Activated CD8-positive, alpha-beta T cell treated with anti-CD3 and anti-CD28 coated beads, Interleukin-2, amount 10 ng/mL, durations not matched to agents 7 days and 5 days (primary cell): ENCODE measurements at regions not wholly inside any gene's neighbourhood (a gene's known extent, or its start where the extent isn't known, plus 50 kb on each side); places are given as distances from the start of the nearest gene placed in this dataset.
A peak's percentile ranks its signal among the peaks of the same experiment; 100 is the strongest.
"Not testable (repeated sequence)": the region's sequence is repeated elsewhere in the genome, so short reads cannot be mapped to it uniquely, and the experiment has no call there.

Experiments used
- ATAC-seq: fragments of 150-1000 bp; cut with Tn5 transposase; one replicate; pipeline ENCODE4 v1.10.0; 2021; ENCODE audit warnings: moderate library complexity
- CTCF ChIA-PET: fragments of 350-600 bp; sonication (Branson Sonifier 250); formaldehyde crosslinking; loops from one replicate; lab custom pipeline; 2021; ENCODE audit warnings: antibody characterized with exemption; lab: Charles Lee
- POLR2A ChIA-PET: fragments of 350-600 bp; sonication (Branson Sonifier 250); formaldehyde crosslinking; loops from one replicate; lab custom pipeline; 2021; ENCODE audit warnings: antibody characterized with exemption; lab: Charles Lee
- DNase-seq: peaks from one replicate; pipeline ENCODE4 v3.0.0-alpha.2; 2020
- H3K27ac Mint-ChIP-seq: one replicate; pipeline ENCODE4 v1.8.0; 2021; ENCODE audit warnings: mild to moderate bottlenecking, mixed read lengths
- H3K27me3 Mint-ChIP-seq: one replicate; pipeline ENCODE4 v1.8.0; 2021; ENCODE audit warnings: low read depth, mixed read lengths
- H3K36me3 Mint-ChIP-seq: one replicate; pipeline ENCODE4 v1.8.0; 2021; ENCODE audit warnings: low read depth, mixed read lengths
- H3K4me1 Mint-ChIP-seq: one replicate; pipeline ENCODE4 v1.8.0; 2021; ENCODE audit warnings: low read depth, mixed read lengths
- H3K4me3 Mint-ChIP-seq: one replicate; pipeline ENCODE4 v1.8.0; 2021; ENCODE audit warnings: mild to moderate bottlenecking, mixed read lengths
- H3K9me3 Mint-ChIP-seq: one replicate; pipeline ENCODE4 v1.8.0; 2022; ENCODE audit warnings: mixed read lengths; ENCODE audit not compliant: insufficient read depth

DNA sequence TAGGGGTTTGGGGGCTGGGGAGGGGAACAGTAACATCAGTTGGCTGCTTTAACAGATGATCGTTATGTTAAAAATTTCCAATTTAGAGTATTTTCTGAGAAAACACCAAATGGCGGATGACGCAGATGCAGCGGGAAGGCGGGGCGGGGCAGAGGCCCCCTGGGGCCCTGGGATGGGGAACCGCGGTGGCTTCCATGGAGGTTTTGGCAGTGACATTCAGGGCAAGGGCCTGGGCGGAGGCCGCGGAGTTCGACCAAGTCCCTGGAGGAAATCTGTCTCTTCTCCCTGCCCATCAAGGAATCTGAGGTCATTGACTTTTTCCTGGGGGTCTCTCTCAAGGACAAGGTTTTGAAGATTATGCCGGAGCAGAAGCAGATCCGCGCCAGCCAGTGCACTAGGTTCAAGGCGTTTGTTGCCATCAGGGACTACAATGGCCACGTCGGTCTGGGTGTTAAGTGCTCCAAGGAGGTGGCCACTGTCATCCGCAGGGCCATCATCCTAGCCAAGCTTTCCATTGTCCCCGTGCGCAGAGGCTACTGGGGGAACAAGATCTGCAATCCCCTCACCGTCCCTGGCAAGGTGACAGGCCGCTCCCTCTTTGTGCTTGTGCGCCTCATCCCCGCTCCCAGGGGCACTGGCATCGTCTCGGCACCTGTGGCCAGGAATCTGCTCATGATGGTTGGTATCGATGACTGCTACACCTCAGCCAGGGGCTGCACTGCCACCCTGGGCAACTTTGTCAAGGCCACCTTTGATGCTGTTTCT, 310.2 kb downstream of the PTPRC start:
- Mint-ChIP-seq H3K4me3 (no peak overlapping the region), H3K4me1 (peaks cover 3% of the 10 kb centered on the region), H3K9me3 (peaks cover 7% of the 10 kb centered on the region), H3K36me3 (peaks cover 4% of the 10 kb centered on the region), H3K27me3 (no peaks in the 10 kb centered on the region), H3K27ac (no peak overlapping the region)
- ChIA-PET CTCF (no interaction called here), POLR2A (no interaction called here)
- ATAC-seq (no peak), DNase-seq (no peak)

DNA sequence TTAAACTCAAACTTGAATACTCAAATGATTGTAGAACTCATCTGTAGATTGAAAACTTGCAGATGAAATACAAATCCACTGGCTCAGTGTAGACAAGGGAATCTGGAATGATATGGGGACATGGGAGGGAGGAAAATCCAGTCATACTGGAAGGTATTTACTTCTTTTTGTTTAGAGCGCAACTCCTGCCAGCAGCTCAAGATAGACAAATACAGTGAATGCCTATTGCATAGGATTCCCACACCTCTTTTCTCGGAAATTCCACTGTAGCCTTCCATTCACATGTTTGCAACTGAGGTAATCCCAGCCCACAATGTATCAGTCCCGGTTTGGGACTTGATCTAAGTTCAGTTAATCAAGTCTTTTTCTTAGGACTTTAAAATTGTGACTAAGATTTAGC, 311.2 kb downstream of the PTPRC start:
- Mint-ChIP-seq H3K27ac (no peak overlapping the region), H3K36me3 (peaks cover 5% of the 10 kb centered on the region), H3K9me3 (peaks cover 11% of the 10 kb centered on the region), H3K4me3 (no peak overlapping the region), H3K4me1 (peaks cover 3% of the 10 kb centered on the region), H3K27me3 (no peaks in the 10 kb centered on the region)
- no peak for ATAC-seq
- no peak for DNase-seq
- POLR2A ChIA-PET, result interaction anchor here (0.6 kb wide), 1 partner anchor 13 kb away, joined by 3 read pairs; no protein-coding TSS in a partner anchor
- CTCF ChIA-PET, result interaction anchor here (0.7 kb wide), 1 partner anchor 583 kb away, joined by 3 read pairs; no protein-coding TSS in a partner anchor

DNA sequence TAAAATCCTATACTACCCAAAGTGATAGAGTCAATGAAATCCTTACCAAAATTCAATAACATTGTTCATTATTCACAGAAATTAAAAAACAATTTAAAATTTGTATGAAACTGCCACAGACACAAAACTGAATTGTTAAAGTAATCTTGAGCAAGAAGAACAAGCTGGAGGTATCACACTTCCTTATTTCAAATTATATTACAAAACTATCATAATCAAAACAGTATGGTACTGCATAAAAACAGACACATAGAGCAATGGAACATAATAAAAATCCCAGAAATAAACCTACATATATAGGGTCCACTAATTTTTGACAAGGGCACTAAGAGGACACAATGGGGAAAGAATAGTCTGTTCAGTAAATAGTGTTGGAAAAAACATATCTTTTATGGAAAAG, 316.2 kb downstream of the PTPRC start:
- no peak for ATAC-seq
- CTCF ChIA-PET, result no interaction called here
- POLR2A ChIA-PET, result interaction anchor here (1.4 kb wide), 1 partner anchor 18 kb away, joined by 6 read pairs; no protein-coding TSS in a partner anchor

DNA sequence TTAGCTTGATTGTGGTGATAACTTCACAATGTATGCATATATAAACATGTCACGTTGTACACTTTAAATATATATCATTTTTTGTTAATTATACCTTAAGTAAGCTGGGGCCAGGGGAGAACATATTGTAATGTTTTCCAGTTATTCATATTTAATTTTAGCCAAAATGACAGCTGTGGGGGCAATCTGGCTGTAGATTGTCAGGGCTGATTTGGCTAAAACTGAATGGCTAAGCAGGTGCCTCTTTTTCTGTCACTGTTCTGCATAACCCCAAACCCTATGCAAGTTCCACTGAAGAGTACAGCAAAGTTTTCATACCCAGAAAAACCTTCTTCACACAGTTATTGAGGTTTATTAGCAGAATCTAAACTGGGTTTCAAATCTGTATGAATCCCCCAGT, 318.2 kb downstream of the PTPRC start:
- Mint-ChIP-seq H3K27ac (no peak overlapping the region), H3K4me1 (peaks cover 20% of the 10 kb centered on the region), H3K9me3 (peaks cover 21% of the 10 kb centered on the region), H3K27me3 (no peaks in the 10 kb centered on the region), H3K4me3 (no peak overlapping the region), H3K36me3 (peaks cover 24% of the 10 kb centered on the region)
- DNase-seq (no peak), ATAC-seq (no peak)
- ChIA-PET CTCF (interaction anchor here (0.7 to 1.7 kb wide), 2 partner anchors 17 to 156 kb away, joined by 3 read pairs; no protein-coding TSS in a partner anchor), POLR2A (no interaction called here)

More for the DNA sequence above, 316.2 kb downstream of the PTPRC start:
- Mint-ChIP-seq H3K4me1 (peaks cover 22% of the 10 kb centered on the region), H3K36me3 (peaks cover 21% of the 10 kb centered on the region), H3K9me3 (peaks cover 17% of the 10 kb centered on the region), H3K4me3 (no peak overlapping the region), H3K27ac (no peak overlapping the region), H3K27me3 (no peaks in the 10 kb centered on the region)
- DNase-seq, result no peak

DNA sequence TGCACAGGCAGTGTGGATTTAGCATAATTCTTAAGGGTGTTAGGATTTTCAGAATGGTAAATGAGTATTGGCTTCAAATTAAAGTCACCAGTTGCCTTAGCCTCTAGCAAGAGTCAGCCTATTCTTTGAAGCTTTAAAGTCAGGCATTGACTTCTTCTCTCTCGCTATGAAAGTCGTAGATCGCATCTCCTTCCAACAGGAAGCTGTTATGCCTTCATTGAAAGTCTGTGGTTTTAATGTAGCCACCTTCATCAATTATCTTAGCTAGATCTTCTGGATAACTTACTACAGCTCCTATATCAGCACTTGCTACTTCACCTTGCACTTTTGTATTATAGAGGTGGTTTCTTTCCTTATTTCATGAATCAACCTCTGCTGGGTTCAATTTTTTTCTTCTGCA, 320.2 kb downstream of the PTPRC start:
- Mint-ChIP-seq H3K27me3 (no peaks in the 10 kb centered on the region), H3K4me1 (peaks cover 35% of the 10 kb centered on the region), H3K4me3 (no peak overlapping the region), H3K36me3 (peaks cover 42% of the 10 kb centered on the region), H3K9me3 (peaks cover 36% of the 10 kb centered on the region), H3K27ac (peak overlapping the region; percentile 17)
- no peak for DNase-seq
- ChIA-PET POLR2A (interaction anchor here (1.1 to 1.6 kb wide), 3 partner anchors 22 to 29 kb away, joined by 3 to 5 read pairs (median 4); no protein-coding TSS in a partner anchor), CTCF (interaction anchor here (1.3 to 1.7 kb wide), 2 partner anchors 22 to 154 kb away, joined by 3 to 4 read pairs; no protein-coding TSS in a partner anchor)
- peak; percentile 72 for ATAC-seq

DNA sequence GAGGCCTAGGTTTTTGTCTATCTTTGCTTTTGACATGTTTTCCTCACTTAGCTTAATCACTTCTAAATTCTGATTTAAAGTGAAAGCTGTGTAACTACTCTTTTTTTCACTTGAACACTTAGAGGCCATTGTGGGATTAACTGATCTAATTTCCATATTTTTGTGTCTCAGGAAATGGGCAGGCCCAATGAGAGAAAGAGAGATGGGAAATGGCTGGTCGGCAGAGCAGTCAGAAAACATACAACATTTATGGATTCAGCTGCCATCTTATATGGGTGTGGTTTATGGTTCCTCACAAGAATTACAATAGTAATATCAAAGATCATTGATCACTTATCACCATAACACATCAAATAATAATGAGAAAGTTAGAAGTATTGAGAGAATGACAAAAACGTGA, 320.8 kb downstream of the PTPRC start:
- no peak overlapping the region for H3K4me3 Mint-ChIP-seq
- ATAC-seq (no peak), DNase-seq (no peak)
- POLR2A ChIA-PET, result interaction anchor here (1.1 to 1.6 kb wide), 3 partner anchors 23 to 30 kb away, joined by 3 to 5 read pairs (median 4); no protein-coding TSS in a partner anchor
- H3K36me3 Mint-ChIP-seq, result peaks cover 47% of the 10 kb centered on the region
- CTCF ChIA-PET, result interaction anchor here (1.3 to 1.7 kb wide), 2 partner anchors 23 to 153 kb away, joined by 3 to 4 read pairs; no protein-coding TSS in a partner anchor
- peaks cover 42% of the 10 kb centered on the region for H3K4me1 Mint-ChIP-seq
- peaks cover 40% of the 10 kb centered on the region for H3K9me3 Mint-ChIP-seq
- no peaks in the 10 kb centered on the region for H3K27me3 Mint-ChIP-seq
- H3K27ac Mint-ChIP-seq, result peak overlapping the region; percentile 17

DNA sequence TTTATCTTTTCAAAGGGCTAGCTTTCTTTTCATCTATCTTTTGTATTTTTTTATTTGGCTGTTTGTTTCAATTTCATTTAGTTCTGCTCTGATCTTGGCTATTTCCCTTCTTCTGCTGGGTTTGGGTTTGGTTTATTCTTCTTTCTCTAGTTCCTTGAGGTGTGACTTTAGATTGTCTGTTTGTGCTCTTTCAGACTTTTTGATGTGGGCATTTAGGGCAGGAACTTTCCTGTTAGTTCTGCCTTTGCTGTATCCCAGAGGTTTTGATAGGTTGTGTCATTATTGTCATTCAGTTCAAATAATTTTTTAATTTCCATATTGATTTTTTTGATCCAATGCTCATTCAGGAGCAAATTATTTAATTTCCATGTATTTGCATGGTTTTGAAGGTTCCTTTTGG, 325.0 kb downstream of the PTPRC start:
- CTCF ChIA-PET, result not testable (repeated sequence)
- H3K27ac Mint-ChIP-seq, result peak overlapping the region; percentile 68
- H3K4me1 Mint-ChIP-seq, result peaks cover 59% of the 10 kb centered on the region

DNA sequence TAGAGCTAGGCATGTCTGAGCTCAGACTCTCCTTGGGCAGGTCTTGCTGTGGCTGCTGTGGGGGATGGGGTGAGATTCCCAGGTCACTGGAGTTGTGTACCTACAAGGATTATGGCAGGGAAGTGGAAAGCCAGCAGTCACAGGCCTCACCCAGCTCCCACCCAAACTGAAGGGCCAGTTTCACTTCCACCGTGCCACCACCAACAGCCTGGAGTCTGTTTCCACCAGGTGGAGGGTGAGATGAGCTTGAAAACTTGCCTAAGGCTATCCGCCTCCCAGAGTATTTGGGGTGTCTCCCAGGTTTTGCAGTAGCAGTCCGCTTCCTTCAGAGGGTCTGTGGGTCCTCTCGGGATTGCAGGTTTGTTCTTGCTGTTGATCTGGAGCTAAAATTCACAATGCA, 327.7 kb downstream of the PTPRC start:
- ChIA-PET CTCF (interaction anchor here (0.7 to 3.2 kb wide), 2 partner anchors 30 to 147 kb away, joined by 3 to 9 read pairs; no protein-coding TSS in a partner anchor), POLR2A (no interaction called here)
- Mint-ChIP-seq H3K4me3 (peak overlapping the region; percentile 44), H3K4me1 (peaks cover 52% of the 10 kb centered on the region), H3K9me3 (peaks cover 65% of the 10 kb centered on the region), H3K36me3 (peaks cover 65% of the 10 kb centered on the region), H3K27me3 (no peaks in the 10 kb centered on the region), H3K27ac (peak overlapping the region; percentile 84)
- ATAC-seq (peak; percentile 42), DNase-seq (no peak)

More for the DNA sequence above, 325.0 kb downstream of the PTPRC start:
- not testable (repeated sequence) for H3K27me3 Mint-ChIP-seq, DNase-seq, ATAC-seq
- Mint-ChIP-seq H3K4me3 (peak overlapping the region; percentile 29), H3K36me3 (peaks cover 66% of the 10 kb centered on the region), H3K9me3 (peaks cover 47% of the 10 kb centered on the region)
- POLR2A ChIA-PET, result interaction anchor here (0.8 kb wide), 1 partner anchor 27 kb away, joined by 6 read pairs; no protein-coding TSS in a partner anchor

DNA sequence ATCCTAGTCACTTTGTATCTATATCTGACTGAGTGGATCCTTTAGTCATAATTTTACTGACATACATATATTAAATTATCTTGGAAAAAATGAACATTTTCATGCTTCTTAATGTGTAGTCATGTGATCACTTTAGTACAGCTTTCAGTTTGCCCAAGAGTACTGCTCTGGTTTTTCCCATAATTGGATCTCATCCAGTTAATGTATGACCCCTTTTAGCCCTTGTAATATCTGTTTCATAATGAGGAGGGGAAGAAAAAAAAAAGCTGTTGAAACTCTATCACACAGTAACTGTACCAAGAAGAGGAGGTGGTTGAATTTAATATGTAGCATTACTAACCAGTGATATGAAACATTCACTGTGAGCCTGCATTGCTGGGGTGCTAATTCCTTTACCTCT, 328.7 kb downstream of the PTPRC start:
- peaks cover 61% of the 10 kb centered on the region for H3K9me3 Mint-ChIP-seq
- no peaks in the 10 kb centered on the region for H3K27me3 Mint-ChIP-seq
- peaks cover 57% of the 10 kb centered on the region for H3K36me3 Mint-ChIP-seq
- H3K4me1 Mint-ChIP-seq, result peaks cover 51% of the 10 kb centered on the region
- no peak for DNase-seq
- CTCF ChIA-PET, result interaction anchor here (3.2 kb wide), 1 partner anchor 31 kb away, joined by 9 read pairs; no protein-coding TSS in a partner anchor
- POLR2A ChIA-PET, result interaction anchor here (1.1 kb wide), 1 partner anchor 31 kb away, joined by 4 read pairs; no protein-coding TSS in a partner anchor
- no peak for ATAC-seq
- no peak overlapping the region for H3K4me3 Mint-ChIP-seq
- H3K27ac Mint-ChIP-seq, result peak overlapping the region; percentile 65

DNA sequence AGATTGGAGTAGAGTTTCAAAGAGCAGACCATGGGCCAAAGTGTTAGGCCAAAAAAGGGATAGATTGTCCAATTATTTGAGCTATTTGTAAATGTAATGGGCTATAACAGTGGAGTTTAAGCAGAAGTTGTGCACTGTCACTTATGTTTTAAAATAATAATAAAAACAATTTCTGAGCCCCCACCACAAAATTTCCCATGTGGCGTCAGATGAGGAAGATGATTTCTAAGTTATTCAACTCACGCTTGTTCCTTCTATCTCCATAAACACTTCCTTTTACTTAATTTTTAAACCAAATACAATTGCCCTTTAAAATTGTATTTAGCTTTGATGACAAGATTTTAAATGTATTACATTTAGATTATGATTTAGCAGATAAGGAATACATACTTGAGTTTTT, 330.0 kb downstream of the PTPRC start:
- H3K36me3 Mint-ChIP-seq, result peaks cover 44% of the 10 kb centered on the region
- no peak overlapping the region for H3K27ac Mint-ChIP-seq
- H3K27me3 Mint-ChIP-seq, result no peaks in the 10 kb centered on the region
- peaks cover 42% of the 10 kb centered on the region for H3K4me1 Mint-ChIP-seq
- no peak overlapping the region for H3K4me3 Mint-ChIP-seq
- ChIA-PET POLR2A (no interaction called here), CTCF (interaction anchor here (1.0 to 1.5 kb wide), 3 partner anchors 17 to 144 kb away, joined by 3 to 4 read pairs (median 4); no protein-coding TSS in a partner anchor)
- ATAC-seq (no peak), DNase-seq (no peak)
- peaks cover 48% of the 10 kb centered on the region for H3K9me3 Mint-ChIP-seq

DNA sequence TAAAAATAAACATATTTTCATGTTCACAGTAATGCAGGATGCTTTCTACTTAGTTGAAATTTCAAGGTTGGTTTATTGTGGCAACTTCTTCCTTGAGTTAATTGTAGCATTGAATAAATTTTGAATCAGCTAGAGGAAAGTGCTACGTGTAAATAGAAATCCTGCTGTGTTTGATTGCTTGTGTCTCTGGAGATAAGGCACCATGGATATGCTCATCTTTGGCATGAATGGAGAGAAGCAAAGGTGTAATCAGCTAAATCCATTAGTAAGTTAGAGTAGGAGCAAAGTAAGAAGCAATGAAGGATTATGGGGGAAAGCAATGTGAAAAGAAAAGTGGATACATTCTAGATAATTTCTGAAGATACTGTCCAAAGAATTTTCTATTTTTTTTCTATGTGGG, 331.1 kb downstream of the PTPRC start:
- H3K4me1 Mint-ChIP-seq, result peaks cover 39% of the 10 kb centered on the region
- H3K4me3 Mint-ChIP-seq, result no peak overlapping the region

More for the DNA sequence above, 331.1 kb downstream of the PTPRC start:
- Mint-ChIP-seq H3K27ac (no peak overlapping the region), H3K36me3 (peaks cover 34% of the 10 kb centered on the region), H3K27me3 (no peaks in the 10 kb centered on the region), H3K9me3 (peaks cover 39% of the 10 kb centered on the region)
- DNase-seq (no peak), ATAC-seq (no peak)
- ChIA-PET CTCF (interaction anchor here (1.9 kb wide), 1 partner anchor 143 kb away, joined by 7 read pairs; no protein-coding TSS in a partner anchor), POLR2A (interaction anchor here (1.5 kb wide), 1 partner anchor 33 kb away, joined by 5 read pairs; no protein-coding TSS in a partner anchor)
